ENCODE measurements at regions not wholly inside any gene's neighbourhood (a gene's known extent, or its start where the extent isn't known, plus 50 kb on each side); places are given as distances from the start of the nearest gene placed in this dataset.

GRCh38 chr16:47958726-47959125, 197.1 kb downstream of the ABCC12 start:
- intact Hi-C loops (cut with DNase I; ENCODE audit: low total_unique reads) = no loop called here
- TF ChIP-seq POLR2AphosphoS5 (IDR thresholded peaks at IDR 0.05) (no peak), POLR2A (IDR thresholded peaks at IDR 0.05) (no peak)

GRCh38 chr16:47956916-47957315, 198.9 kb downstream of the ABCC12 start:
- Histone ChIP-seq H3K27ac (no peak overlapping the region), H3K4me3 (no peak overlapping the region), H3K9me3 (no peaks in the 10 kb centered on the region), H3K4me1 (no peaks in the 10 kb centered on the region), H3K27me3 (no peaks in the 10 kb centered on the region), H3K36me3 (no peaks in the 10 kb centered on the region)
- DNase-seq (ENCODE audit: low spot score in 2 of 2) = no peak
- TF ChIP-seq POLR2AphosphoS5 (IDR thresholded peaks at IDR 0.05) (no peak), CTCF (IDR thresholded peaks at IDR 0.05) (no peak), POLR2A (IDR thresholded peaks at IDR 0.05) (no peak)
- intact Hi-C loops (cut with DNase I; ENCODE audit: low total_unique reads) = no loop called here

More at GRCh38 chr16:47958726-47959125, 197.1 kb downstream of the ABCC12 start:
- H3K27me3 ChIP-seq = no peaks in the 10 kb centered on the region
- no peaks in the 10 kb centered on the region for H3K4me1 ChIP-seq
- no peaks in the 10 kb centered on the region for H3K9me3 ChIP-seq
- no peak overlapping the region for H3K27ac ChIP-seq
- DNase-seq (ENCODE audit: low spot score in 2 of 2) = no peak
- H3K36me3 ChIP-seq = no peaks in the 10 kb centered on the region
- no peak overlapping the region for H3K4me3 ChIP-seq

GRCh38 chr16:47949714-47950113, 206.1 kb downstream of the ABCC12 start:
- intact Hi-C loops (cut with DNase I; ENCODE audit: low total_unique reads) = no loop called here
- TF ChIP-seq POLR2AphosphoS5 (IDR thresholded peaks at IDR 0.05) (no peak), POLR2A (IDR thresholded peaks at IDR 0.05) (no peak), CTCF (IDR thresholded peaks at IDR 0.05) (no peak)
- H3K36me3 ChIP-seq = no peaks in the 10 kb centered on the region

GRCh38 chr16:47949276-47949675, 206.5 kb downstream of the ABCC12 start:
- no peak overlapping the region for H3K4me3 ChIP-seq
- intact Hi-C loops (cut with DNase I; ENCODE audit: low total_unique reads) = no loop called here
- no peak overlapping the region for H3K27ac ChIP-seq
- TF ChIP-seq POLR2A (IDR thresholded peaks at IDR 0.05) = no peak
- no peak for TF ChIP-seq POLR2AphosphoS5 (IDR thresholded peaks at IDR 0.05)
- TF ChIP-seq CTCF (IDR thresholded peaks at IDR 0.05) = no peak
- H3K27me3 ChIP-seq = no peaks in the 10 kb centered on the region
- H3K36me3 ChIP-seq = no peaks in the 10 kb centered on the region
- H3K9me3 ChIP-seq = no peaks in the 10 kb centered on the region
- no peak for DNase-seq (ENCODE audit: low spot score in 2 of 2)
- H3K4me1 ChIP-seq = no peaks in the 10 kb centered on the region

More at GRCh38 chr16:47949714-47950113, 206.1 kb downstream of the ABCC12 start:
- Histone ChIP-seq H3K27me3 (no peaks in the 10 kb centered on the region), H3K4me1 (no peaks in the 10 kb centered on the region), H3K27ac (no peak overlapping the region), H3K9me3 (no peaks in the 10 kb centered on the region), H3K4me3 (no peak overlapping the region)
- DNase-seq (ENCODE audit: low spot score in 2 of 2) = no peak

GRCh38 chr16:47947723-47948122, 208.1 kb downstream of the ABCC12 start:
- no peaks in the 10 kb centered on the region for H3K9me3 ChIP-seq
- intact Hi-C loops (cut with DNase I; ENCODE audit: low total_unique reads) = no loop called here
- H3K4me1 ChIP-seq = no peaks in the 10 kb centered on the region
- H3K36me3 ChIP-seq = no peaks in the 10 kb centered on the region
- H3K27ac ChIP-seq = no peak overlapping the region
- TF ChIP-seq POLR2A (IDR thresholded peaks at IDR 0.05) (no peak), CTCF (IDR thresholded peaks at IDR 0.05) (no peak), POLR2AphosphoS5 (IDR thresholded peaks at IDR 0.05) (no peak)
- DNase-seq (ENCODE audit: low spot score in 2 of 2) = no peak
- H3K4me3 ChIP-seq = no peak overlapping the region
- H3K27me3 ChIP-seq = no peaks in the 10 kb centered on the region

- intact Hi-C loops (cut with DNase I; ENCODE audit: low total_unique reads) = no loop called here
- no peak for TF ChIP-seq POLR2AphosphoS5 (IDR thresholded peaks at IDR 0.05)
- TF ChIP-seq CTCF (IDR thresholded peaks at IDR 0.05) = no peak
- no peak for TF ChIP-seq POLR2A (IDR thresholded peaks at IDR 0.05)
- H3K4me1 ChIP-seq = no peaks in the 10 kb centered on the region
- no peaks in the 10 kb centered on the region for H3K36me3 ChIP-seq
- no peak overlapping the region for H3K4me3 ChIP-seq
- no peak overlapping the region for H3K27ac ChIP-seq
- no peaks in the 10 kb centered on the region for H3K27me3 ChIP-seq
- no peaks in the 10 kb centered on the region for H3K9me3 ChIP-seq
- no peak for DNase-seq (ENCODE audit: low spot score in 2 of 2)
Observed at GRCh38 chr16:47946092-47946491, 209.7 kb downstream of the ABCC12 start.
